ENCODE measurements at regions not wholly inside any gene's neighbourhood (a gene's known extent, or its start where the extent isn't known, plus 50 kb on each side); places are given as distances from the start of the nearest gene placed in this dataset.

DNA sequence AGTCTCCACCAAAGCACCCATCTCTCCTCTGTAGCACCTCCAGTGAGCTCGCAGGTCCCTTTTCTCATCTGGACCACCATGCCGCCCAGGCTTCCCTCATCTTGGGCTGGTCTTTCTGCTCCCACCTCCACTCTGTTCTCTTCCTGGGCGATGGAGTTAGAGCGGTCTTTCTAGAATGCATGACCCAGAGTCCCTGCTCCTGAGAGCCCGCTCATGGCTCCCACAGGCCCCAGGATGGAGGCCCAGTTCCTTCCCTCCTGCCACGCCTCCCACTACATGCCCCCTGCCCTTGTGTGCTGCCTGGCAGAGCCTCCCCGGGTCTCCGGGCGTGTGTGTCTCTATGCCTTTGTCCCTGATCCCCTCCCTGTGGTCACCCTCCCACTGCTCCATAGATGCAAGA is 100.7 kb upstream of the RTL1 start:
- intact Hi-C loops (cut with DNase I) = no loop called here
- TF ChIP-seq POLR2A (IDR thresholded peaks at IDR 0.05) = no peak
- Histone ChIP-seq H3K36me3 (no peaks in the 10 kb centered on the region), H3K9me3 (no peaks in the 10 kb centered on the region), H3K27ac (no peak overlapping the region), H3K4me1 (no peaks in the 10 kb centered on the region), H3K27me3 (no peaks in the 10 kb centered on the region), H3K4me3 (no peak overlapping the region)
- DNase-seq = no peak
- WGBS (ENCODE audit: insufficient coverage, low coverage, low lambda C conversion rate, missing lambda C conversion rate) = 64% methylated on average over 4 of the region's 9 CpGs
- no peak for ATAC-seq

DNA sequence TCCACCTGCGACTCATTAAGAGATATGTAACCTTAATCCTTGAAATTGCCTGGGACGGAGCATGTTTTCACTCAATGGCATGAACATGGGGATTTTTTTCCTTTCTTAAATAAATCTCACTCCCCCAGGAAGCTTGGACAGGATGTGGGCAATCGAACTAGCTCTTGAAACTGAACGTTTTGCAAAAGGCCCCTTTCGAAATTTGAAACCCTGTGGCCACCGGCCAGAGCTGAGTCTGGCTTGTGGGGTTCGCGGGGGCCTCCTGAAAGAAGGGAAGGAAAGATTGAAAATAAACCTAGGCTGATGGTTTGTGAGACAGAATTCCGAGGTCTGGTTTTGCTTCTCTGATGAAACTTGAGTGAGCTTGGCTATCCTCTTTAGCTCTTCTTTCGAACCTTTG is 101.4 kb upstream of the RTL1 start:
- WGBS (ENCODE audit: insufficient coverage, low coverage, low lambda C conversion rate, missing lambda C conversion rate) = 32% methylated on average over 10 of the region's 10 CpGs
- intact Hi-C loops (cut with DNase I) = no loop called here
- TF ChIP-seq POLR2A (IDR thresholded peaks at IDR 0.05) = no peak
- TF ChIP-seq, protein P1, sequence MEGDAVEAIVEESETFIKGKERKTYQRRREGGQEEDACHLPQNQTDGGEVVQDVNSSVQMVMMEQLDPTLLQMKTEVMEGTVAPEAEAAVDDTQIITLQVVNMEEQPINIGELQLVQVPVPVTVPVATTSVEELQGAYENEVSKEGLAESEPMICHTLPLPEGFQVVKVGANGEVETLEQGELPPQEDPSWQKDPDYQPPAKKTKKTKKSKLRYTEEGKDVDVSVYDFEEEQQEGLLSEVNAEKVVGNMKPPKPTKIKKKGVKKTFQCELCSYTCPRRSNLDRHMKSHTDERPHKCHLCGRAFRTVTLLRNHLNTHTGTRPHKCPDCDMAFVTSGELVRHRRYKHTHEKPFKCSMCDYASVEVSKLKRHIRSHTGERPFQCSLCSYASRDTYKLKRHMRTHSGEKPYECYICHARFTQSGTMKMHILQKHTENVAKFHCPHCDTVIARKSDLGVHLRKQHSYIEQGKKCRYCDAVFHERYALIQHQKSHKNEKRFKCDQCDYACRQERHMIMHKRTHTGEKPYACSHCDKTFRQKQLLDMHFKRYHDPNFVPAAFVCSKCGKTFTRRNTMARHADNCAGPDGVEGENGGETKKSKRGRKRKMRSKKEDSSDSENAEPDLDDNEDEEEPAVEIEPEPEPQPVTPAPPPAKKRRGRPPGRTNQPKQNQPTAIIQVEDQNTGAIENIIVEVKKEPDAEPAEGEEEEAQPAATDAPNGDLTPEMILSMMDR (IDR thresholded peaks at IDR 0.05) = no peak
- Histone ChIP-seq H3K27ac (no peak overlapping the region), H3K4me1 (no peaks in the 10 kb centered on the region), H3K9me3 (no peaks in the 10 kb centered on the region), H3K27me3 (no peaks in the 10 kb centered on the region), H3K4me3 (no peak overlapping the region), H3K36me3 (no peaks in the 10 kb centered on the region)
- DNase-seq (no peak), ATAC-seq (no peak)

DNA sequence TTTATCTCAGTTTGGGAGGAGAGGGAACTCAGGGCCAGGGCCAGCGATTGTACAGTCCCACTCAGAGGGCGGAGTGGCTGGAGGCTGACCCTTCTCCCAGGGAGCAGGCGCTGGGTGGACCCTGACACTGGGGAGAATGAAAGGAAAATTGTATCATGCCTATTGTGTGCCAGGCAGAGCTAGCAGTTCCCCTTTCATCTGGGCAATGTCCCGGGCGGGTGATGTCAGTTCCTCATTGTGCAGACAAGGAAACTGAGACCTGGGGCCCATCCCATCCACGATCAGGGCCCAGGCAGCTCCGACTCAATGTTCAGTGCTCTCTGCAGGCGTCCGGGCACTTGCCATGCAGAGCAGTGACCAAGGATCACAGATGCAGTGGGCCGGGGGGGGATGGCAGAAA is 101.9 kb upstream of the RTL1 start:
- H3K4me3 ChIP-seq = no peak overlapping the region
- H3K4me1 ChIP-seq = no peaks in the 10 kb centered on the region
- no peaks in the 10 kb centered on the region for H3K9me3 ChIP-seq
- no peak overlapping the region for H3K27ac ChIP-seq
- no peak for DNase-seq
- WGBS (ENCODE audit: insufficient coverage, low coverage, low lambda C conversion rate, missing lambda C conversion rate) = 58% methylated on average over 5 of the region's 10 CpGs
- no peaks in the 10 kb centered on the region for H3K36me3 ChIP-seq
- no peaks in the 10 kb centered on the region for H3K27me3 ChIP-seq
- ATAC-seq = peak in 3 of 4 donors; percentile 14 to 26 (median 25)
- TF ChIP-seq, protein P1 (IDR thresholded peaks at IDR 0.05) = no peak
- no peak for TF ChIP-seq POLR2A (IDR thresholded peaks at IDR 0.05)
- intact Hi-C loops (cut with DNase I) = no loop called here

DNA sequence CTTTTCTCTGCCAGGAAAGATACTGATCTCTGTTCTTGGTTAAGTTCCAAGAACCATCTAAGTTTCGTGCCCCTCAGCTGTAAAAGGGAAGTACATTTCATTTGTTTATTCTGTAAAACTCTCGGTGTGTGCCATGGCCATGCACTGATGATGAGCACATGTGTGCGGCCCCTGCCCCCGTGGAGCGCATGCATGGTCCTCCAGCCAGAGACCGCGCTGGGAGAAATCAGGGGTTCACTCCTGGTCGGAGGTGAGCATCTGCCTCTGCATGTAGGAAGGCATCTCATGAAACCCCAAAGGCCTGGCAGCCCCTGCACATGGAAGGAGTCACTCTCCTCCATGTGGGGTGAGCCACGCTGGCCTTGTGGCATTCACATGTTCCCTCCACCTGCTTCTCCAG is 102.5 kb upstream of the RTL1 start:
- no peak overlapping the region for H3K4me3 ChIP-seq
- no peaks in the 10 kb centered on the region for H3K4me1 ChIP-seq
- TF ChIP-seq, protein P1 (IDR thresholded peaks at IDR 0.05) = no peak
- no peak for TF ChIP-seq POLR2A (IDR thresholded peaks at IDR 0.05)
- H3K9me3 ChIP-seq = no peaks in the 10 kb centered on the region
- DNase-seq (no peak), ATAC-seq (no peak)
- no peaks in the 10 kb centered on the region for H3K27me3 ChIP-seq
- WGBS (ENCODE audit: insufficient coverage, low coverage, low lambda C conversion rate, missing lambda C conversion rate) = 45% methylated on average over 5 of the region's 9 CpGs
- H3K27ac ChIP-seq = no peak overlapping the region
- intact Hi-C loops (cut with DNase I) = no loop called here
- H3K36me3 ChIP-seq = no peaks in the 10 kb centered on the region

DNA sequence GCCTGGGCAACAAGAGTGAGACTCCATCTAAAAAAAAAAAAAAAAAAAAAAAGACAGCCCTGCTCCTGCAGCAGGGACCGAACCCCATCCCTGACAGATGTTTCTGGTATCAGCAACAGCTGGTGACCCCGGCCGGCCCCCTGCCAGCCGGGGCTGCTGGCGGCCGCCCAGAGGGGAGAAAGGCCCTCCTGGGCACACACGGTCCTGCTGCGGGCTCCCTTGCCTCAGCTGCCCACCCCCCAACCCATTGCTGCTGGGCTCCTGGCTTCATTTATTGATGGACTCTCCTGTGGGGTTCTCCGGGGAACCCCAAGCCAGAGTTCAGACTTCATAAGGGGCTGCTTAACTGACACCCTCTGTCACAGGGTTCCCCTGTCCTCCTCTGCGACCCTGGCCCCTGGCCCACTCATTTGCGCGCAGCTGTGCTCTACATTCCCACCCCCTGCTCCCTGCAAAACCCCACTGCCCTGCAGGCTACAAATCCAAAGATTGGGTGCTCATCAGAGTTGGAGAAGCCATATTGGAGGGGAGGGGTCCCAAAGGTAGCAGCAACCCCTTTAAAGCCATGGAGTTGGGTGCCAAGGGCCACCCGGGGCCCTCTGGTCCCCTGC is 103.6 kb upstream of the RTL1 start:
- Histone ChIP-seq H3K27ac (no peak overlapping the region), H3K4me1 (no peaks in the 10 kb centered on the region), H3K36me3 (no peaks in the 10 kb centered on the region), H3K4me3 (no peak overlapping the region), H3K27me3 (no peaks in the 10 kb centered on the region), H3K9me3 (no peaks in the 10 kb centered on the region)
- no peak for TF ChIP-seq POLR2A (IDR thresholded peaks at IDR 0.05)
- TF ChIP-seq, protein P1 (IDR thresholded peaks at IDR 0.05) = no peak
- no CpG with 5 or more reads among the region's 13 CpGs for WGBS (ENCODE audit: insufficient coverage, low coverage, low lambda C conversion rate, missing lambda C conversion rate)
- ATAC-seq (no peak), DNase-seq (no peak)
- intact Hi-C loops (cut with DNase I) = no loop called here

Data from right lobe of liver (tissue), 6 donors.